HG02623 (cell line): ENCODE measurements at regions not wholly inside any gene's neighbourhood (a gene's known extent, or its start where the extent isn't known, plus 50 kb on each side); places are given as distances from the start of the nearest gene placed in this dataset.

Source experiments
- ATAC-seq: cut with Tn5 transposase; IDR thresholded peaks from one replicate; pipeline ENCODE4 v1.9.1; 2021; ENCODE audit warnings: moderate library complexity; ENCODE audit not compliant: unreplicated experiment

- ATAC-seq: no peak
Observed at GRCh38 chr16:66069587-66069986, 296.9 kb upstream of the CDH5 start.

- ATAC-seq: no peak
Observed at GRCh38 chr16:66066404-66066803, 300.1 kb upstream of the CDH5 start.

- ATAC-seq: no peak
Observed at GRCh38 chr16:66065925-66066324, 300.6 kb upstream of the CDH5 start.

- ATAC-seq: no peak
Observed at GRCh38 chr16:66064801-66065530, 301.5 kb upstream of the CDH5 start.

- ATAC-seq: no peak
Observed at GRCh38 chr16:66058832-66059231, 307.7 kb upstream of the CDH5 start.

- no peak for ATAC-seq
Observed at GRCh38 chr16:66058172-66058691, 308.3 kb upstream of the CDH5 start.

- no peak for ATAC-seq
Observed at GRCh38 chr16:66057057-66057456, 309.4 kb upstream of the CDH5 start.

- no peak for ATAC-seq
Observed at GRCh38 chr16:66054095-66054494, 312.4 kb upstream of the CDH5 start.

GRCh38 chr16:66052745-66053144 lies 313.7 kb upstream of the CDH5 start:
- no peak for ATAC-seq

GRCh38 chr16:66050991-66051390 lies 315.5 kb upstream of the CDH5 start:
- no peak for ATAC-seq

- ATAC-seq: no peak
Observed at GRCh38 chr16:66049865-66050264, 316.6 kb upstream of the CDH5 start.

GRCh38 chr16:66045626-66046025 lies 320.9 kb upstream of the CDH5 start:
- ATAC-seq: no peak

GRCh38 chr16:66044556-66044955 lies 321.9 kb upstream of the CDH5 start:
- no peak for ATAC-seq

- no peak for ATAC-seq
Observed at GRCh38 chr16:66044089-66044488, 322.4 kb upstream of the CDH5 start.

GRCh38 chr16:66043326-66043725 lies 323.2 kb upstream of the CDH5 start:
- no peak for ATAC-seq

- no peak for ATAC-seq
Observed at GRCh38 chr16:66042341-66042740, 324.1 kb upstream of the CDH5 start.

GRCh38 chr16:66041907-66042306 lies 324.6 kb upstream of the CDH5 start:
- no peak for ATAC-seq

- ATAC-seq: no peak
Observed at GRCh38 chr16:66039793-66040192, 326.7 kb upstream of the CDH5 start.

- no peak for ATAC-seq
Observed at GRCh38 chr16:66036793-66037715, 329.4 kb upstream of the CDH5 start.

- no peak for ATAC-seq
Observed at GRCh38 chr16:66036184-66036583, 330.3 kb upstream of the CDH5 start.

GRCh38 chr16:66035096-66035495 lies 331.4 kb upstream of the CDH5 start:
- ATAC-seq: no peak

- no peak for ATAC-seq
Observed at GRCh38 chr16:66032841-66033240, 333.6 kb upstream of the CDH5 start.
